ENCODE measurements at regions not wholly inside any gene's neighbourhood (a gene's known extent, or its start where the extent isn't known, plus 50 kb on each side); places are given as distances from the start of the nearest gene placed in this dataset.
A peak's percentile ranks its signal among the peaks of the same experiment; 100 is the strongest.

DNA sequence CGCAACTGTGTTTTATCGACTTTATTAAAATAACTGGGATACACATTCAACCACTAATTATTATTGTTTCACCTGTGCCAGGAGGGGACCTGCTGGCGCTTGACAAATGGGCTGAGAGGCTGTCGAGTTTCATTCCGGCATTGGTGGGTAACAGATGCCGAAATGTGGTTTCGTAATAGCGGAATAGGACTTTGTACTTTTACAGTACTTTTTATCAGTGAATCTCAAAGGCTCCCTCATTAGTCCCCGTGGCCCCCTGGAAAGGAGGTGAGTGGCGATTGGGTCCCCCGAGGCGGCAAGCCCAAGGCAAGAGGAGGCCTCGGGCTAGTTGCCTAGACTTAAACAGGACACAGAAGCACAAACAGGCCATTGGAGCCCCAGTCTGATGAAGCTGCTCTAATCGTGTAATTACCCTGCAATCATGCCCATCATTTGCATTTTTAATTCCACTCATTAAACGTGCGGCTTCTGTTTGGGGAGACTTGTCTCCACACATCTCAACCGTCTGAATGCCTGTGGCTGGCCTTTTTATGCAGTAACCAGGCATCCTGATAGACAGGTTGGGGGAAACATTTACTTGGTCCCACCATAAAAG is 193.2 kb downstream of the INO80D start:
- ATAC-seq (ENCODE audit: insufficient number of reproducible peaks, low FRiP score, low read depth) (no peak), DNase-seq (ENCODE audit: low spot score) (no peak)
- no peaks in the 10 kb centered on the region for H3K36me3 ChIP-seq
- H3K9me3 ChIP-seq, result no peaks in the 10 kb centered on the region
- TF ChIP-seq, protein P1, sequence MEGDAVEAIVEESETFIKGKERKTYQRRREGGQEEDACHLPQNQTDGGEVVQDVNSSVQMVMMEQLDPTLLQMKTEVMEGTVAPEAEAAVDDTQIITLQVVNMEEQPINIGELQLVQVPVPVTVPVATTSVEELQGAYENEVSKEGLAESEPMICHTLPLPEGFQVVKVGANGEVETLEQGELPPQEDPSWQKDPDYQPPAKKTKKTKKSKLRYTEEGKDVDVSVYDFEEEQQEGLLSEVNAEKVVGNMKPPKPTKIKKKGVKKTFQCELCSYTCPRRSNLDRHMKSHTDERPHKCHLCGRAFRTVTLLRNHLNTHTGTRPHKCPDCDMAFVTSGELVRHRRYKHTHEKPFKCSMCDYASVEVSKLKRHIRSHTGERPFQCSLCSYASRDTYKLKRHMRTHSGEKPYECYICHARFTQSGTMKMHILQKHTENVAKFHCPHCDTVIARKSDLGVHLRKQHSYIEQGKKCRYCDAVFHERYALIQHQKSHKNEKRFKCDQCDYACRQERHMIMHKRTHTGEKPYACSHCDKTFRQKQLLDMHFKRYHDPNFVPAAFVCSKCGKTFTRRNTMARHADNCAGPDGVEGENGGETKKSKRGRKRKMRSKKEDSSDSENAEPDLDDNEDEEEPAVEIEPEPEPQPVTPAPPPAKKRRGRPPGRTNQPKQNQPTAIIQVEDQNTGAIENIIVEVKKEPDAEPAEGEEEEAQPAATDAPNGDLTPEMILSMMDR (IDR thresholded peaks at IDR 0.05), result no peak
- no peak overlapping the region for H3K4me3 ChIP-seq
- H3K27me3 ChIP-seq (replicated peaks; ENCODE audit: insufficient read depth), result no peaks in the 10 kb centered on the region
- no peaks in the 10 kb centered on the region for H3K4me1 ChIP-seq (ENCODE audit: control insufficient read depth in 1 of 2, low read depth in 2 of 2)
- H3K27ac ChIP-seq, result no peak overlapping the region

DNA sequence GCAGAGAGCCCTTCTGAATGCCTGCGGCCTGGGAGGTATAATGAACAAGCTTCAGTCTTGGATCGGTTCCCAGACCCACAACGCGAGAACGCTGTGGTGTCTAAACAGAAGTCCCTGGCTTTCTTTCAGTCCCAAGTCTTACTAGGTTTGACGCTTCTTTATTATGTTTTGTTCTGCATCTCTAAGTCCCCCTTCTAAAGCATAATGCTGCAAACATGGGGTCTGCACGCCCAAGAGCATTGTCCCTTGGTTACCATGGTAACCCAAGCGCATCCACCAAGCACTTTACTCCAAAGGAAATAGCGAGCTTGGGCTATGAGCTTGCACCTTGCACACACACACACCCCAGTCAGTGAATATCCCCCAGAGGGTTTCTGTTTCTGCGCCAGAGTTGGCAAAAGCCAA is 193.7 kb downstream of the INO80D start:
- no peak for ATAC-seq (ENCODE audit: insufficient number of reproducible peaks, low FRiP score, low read depth)
- Histone ChIP-seq H3K36me3 (no peaks in the 10 kb centered on the region), H3K4me3 (no peak overlapping the region), H3K27ac (no peak overlapping the region), H3K9me3 (no peaks in the 10 kb centered on the region), H3K27me3 (replicated peaks; ENCODE audit: insufficient read depth) (no peaks in the 10 kb centered on the region), H3K4me1 (ENCODE audit: control insufficient read depth in 1 of 2, low read depth in 2 of 2) (no peaks in the 10 kb centered on the region)
- TF ChIP-seq, protein P1 (IDR thresholded peaks at IDR 0.05), result no peak
- DNase-seq (ENCODE audit: low spot score), result no peak

DNA sequence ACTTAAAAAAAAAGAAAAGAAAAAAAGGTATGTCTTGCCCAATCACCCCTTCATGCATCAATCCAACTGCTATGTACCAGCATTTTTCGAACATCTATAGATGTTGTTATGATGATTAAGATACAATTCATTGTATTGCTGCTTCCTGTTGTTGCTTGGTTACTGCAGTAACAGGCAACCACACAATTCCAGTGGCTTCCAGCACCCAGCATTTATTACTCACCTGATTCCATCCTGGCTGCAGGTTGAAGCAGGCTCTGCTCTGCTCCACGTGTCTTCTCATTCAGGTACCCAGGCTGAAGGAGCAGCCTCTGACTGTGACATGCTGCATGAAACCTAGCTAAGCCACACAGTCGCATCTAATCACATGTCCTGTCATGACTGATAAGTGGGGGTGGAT is 196.9 kb downstream of the INO80D start:
- TF ChIP-seq, protein P1 (IDR thresholded peaks at IDR 0.05), result no peak
- no peaks in the 10 kb centered on the region for H3K4me1 ChIP-seq (ENCODE audit: control insufficient read depth in 1 of 2, low read depth in 2 of 2)
- H3K27me3 ChIP-seq (replicated peaks; ENCODE audit: insufficient read depth), result no peaks in the 10 kb centered on the region
- no peak for DNase-seq (ENCODE audit: low spot score)
- no peak for ATAC-seq (ENCODE audit: insufficient number of reproducible peaks, low FRiP score, low read depth)
- no peak overlapping the region for H3K27ac ChIP-seq
- no peaks in the 10 kb centered on the region for H3K9me3 ChIP-seq
- H3K4me3 ChIP-seq, result no peak overlapping the region
- no peaks in the 10 kb centered on the region for H3K36me3 ChIP-seq

DNA sequence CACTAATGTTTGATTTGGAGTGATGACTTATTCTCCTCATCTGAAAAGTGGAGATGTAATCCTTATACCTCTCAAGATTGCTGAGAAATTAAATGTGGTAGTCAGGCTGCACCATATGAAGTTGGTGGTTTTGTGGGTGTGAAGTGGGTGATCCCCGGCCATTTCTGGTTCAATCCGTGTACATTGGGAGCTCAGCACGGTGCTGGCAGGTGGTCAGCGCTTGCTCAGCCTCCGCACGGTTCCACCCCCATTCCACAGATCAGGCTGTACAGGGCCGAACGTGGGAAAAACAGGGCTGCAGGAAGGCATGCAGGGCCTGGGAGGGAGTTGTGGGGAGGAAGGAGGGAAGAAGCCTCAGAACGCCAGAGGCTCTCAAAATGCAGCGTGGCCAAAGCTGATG is 198.3 kb downstream of the INO80D start:
- Histone ChIP-seq H3K9me3 (no peaks in the 10 kb centered on the region), H3K4me1 (ENCODE audit: control insufficient read depth in 1 of 2, low read depth in 2 of 2) (peaks cover 1 to 14% of the 10 kb centered on the region in 2 donors), H3K27me3 (replicated peaks; ENCODE audit: insufficient read depth) (no peaks in the 10 kb centered on the region), H3K36me3 (no peaks in the 10 kb centered on the region), H3K27ac (no peak overlapping the region), H3K4me3 (no peak overlapping the region)
- TF ChIP-seq, protein P1 (IDR thresholded peaks at IDR 0.05), result no peak
- no peak for DNase-seq (ENCODE audit: low spot score)
- ATAC-seq (ENCODE audit: insufficient number of reproducible peaks, low FRiP score, low read depth), result no peak

DNA sequence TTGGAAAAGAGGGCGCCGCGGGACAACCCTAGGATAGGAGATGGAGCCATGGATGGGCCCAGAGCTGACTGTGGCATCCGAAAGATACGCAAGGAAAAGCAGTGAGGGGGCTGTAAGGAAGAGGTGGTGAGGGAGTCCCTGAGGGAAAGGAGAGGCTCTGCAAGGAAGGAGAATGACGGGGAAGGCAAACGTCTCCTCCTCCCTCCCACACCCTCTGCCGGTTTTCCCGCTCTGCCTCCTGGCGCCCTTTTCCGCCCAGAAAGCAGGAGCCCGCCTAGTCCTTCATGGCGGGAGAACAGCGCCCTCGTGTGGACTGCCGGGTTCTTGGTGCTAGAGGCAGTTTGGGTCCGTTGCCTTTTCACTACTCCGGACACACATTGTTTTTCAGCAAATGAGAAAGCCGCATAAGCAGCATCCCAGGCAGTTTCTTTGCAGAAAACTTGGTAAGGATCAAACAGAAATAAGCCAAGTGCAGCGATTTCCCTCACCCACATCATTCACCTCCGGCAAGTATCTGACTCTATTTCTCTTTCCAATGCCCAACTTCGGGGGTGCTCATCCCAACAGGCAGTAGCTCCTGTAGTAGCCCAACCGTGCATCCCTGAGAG is 200.4 kb downstream of the INO80D start:
- DNase-seq (ENCODE audit: low spot score), result peak; percentile 33
- H3K27ac ChIP-seq, result no peak overlapping the region

More for the DNA sequence above, 200.4 kb downstream of the INO80D start:
- H3K36me3 ChIP-seq, result no peaks in the 10 kb centered on the region
- ATAC-seq (ENCODE audit: insufficient number of reproducible peaks, low FRiP score, low read depth), result no peak
- H3K9me3 ChIP-seq, result no peaks in the 10 kb centered on the region
- H3K4me1 ChIP-seq (ENCODE audit: control insufficient read depth in 1 of 2, low read depth in 2 of 2), result peaks cover 4 to 22% of the 10 kb centered on the region in 2 donors
- TF ChIP-seq, protein P1 (IDR thresholded peaks at IDR 0.05), result peak; percentile 76
- H3K4me3 ChIP-seq, result no peak overlapping the region
- no peaks in the 10 kb centered on the region for H3K27me3 ChIP-seq (replicated peaks; ENCODE audit: insufficient read depth)

Measured in thoracic aorta (tissue), 2 donors.